NCI-H146 treated with DMSO at 0.1 percent for 48 hours (cell line): ENCODE measurements at regions not wholly inside any gene's neighbourhood (a gene's known extent, or its start where the extent isn't known, plus 50 kb on each side); places are given as distances from the start of the nearest gene placed in this dataset.
A peak's percentile ranks its signal among the peaks of the same experiment; 100 is the strongest.

Experiments used
- DNase-seq: peaks from one replicate; lab custom pipeline; 2025; ENCODE audit not compliant: unreplicated experiment; lab: John Stamatoyannopoulos, UW

DNA sequence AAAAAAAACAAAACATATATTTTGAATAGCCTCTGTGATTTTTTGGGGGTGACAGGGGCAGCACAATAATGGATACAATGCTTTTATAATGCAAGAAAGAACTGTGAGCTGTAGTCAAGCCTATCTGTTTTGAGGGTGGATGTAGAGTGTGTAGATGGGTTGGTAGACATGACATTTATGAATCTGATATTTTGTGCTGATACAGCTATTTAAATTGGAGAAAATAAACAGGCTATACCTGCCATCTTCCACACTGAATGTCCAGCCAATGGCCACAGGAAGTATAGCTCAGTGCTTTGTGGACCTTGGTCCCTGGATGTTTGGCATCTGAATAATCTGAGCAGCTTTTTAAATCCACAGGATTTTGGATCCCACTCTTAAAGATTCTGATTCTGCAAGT is 175.0 kb downstream of the NEDD1 start:
- no peak for DNase-seq

GRCh38 chr12:97093187-97093683 is 186.2 kb downstream of the NEDD1 start:
- DNase-seq, result no peak

DNA sequence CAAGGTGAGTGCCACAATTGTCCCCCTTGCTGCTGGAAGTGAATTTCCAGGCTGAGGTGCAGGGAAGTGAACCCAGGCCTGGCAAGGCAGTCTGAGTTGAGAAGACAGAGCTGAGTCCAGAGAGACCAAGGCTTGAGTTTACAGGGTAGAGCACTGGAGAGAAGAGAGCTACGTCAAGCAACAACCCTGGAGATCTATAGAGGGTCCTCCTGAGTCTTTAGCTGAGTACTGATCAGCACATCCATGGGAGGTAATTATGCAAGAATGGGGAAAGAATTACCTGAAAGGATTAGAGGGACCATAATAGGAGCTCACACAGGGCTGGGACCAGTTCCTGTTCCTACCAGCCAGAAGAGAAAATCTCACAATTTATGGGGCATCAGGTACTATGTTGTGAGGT is 190.7 kb downstream of the NEDD1 start:
- no peak for DNase-seq

DNA sequence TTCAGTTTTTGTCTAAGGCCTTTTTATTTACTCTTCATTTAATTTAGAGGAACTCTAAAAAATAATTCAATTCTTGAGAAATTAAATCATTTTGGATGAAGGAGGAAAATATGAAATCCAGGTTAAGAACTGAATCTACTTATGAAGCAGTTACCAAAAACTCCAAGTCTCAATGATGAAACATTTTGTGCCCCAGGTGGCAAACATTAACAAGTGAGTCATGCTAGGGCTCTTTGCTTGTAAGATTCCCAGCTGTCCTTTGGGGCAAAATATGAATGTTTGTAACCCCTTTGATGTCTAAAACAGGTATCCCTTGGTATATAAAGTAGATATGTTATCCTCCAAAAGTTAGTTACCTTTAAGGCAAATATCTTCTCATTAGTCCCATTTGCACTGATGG is 202.4 kb downstream of the NEDD1 start:
- DNase-seq, result no peak

- no peak for DNase-seq
These were observed 205.1 kb downstream of the NEDD1 start for GRCh38 chr12:97112136-97112535.

GRCh38 chr12:97118796-97119375 is 211.8 kb downstream of the NEDD1 start:
- DNase-seq, result no peak

DNA sequence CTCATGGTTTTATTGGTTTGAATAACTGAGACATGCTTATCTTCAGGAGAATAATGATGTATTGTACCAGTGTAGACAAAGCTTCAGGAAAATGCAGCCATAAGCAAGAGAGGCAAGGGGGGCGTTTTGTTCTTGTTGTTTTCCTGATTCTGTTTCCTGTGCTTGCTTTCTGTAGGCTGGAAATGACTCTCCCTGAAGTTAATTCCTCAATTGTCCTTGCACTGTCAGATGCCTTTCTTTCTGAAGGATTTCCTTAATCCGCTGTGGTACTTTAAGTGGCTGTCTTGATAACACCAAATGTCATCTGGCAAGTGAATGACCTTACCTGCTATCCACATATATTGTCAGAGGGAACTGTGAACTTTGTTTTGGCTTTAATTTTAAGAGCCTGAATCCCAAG is 220.0 kb downstream of the NEDD1 start:
- no peak for DNase-seq

GRCh38 chr12:97131220-97131981 is 224.3 kb downstream of the NEDD1 start:
- DNase-seq, result no peak

DNA sequence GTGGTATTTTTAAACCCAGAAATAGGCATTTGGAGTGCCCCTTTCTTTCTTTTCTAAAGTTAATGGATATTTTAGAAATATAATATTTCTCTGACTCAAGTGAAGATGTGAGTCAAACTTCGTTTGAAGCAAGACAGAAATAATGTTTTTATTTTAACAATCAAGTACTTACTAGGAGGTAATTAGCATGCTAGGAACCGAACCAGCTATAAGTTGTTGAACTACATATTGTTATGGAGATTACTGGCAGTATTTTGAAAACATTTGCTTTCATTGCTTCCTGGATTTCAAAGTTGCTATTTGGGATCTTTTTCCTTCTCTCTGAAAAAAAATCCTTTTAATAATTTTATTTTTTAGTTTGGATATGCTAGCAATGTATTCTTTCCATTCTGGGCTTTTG is 225.2 kb downstream of the NEDD1 start:
- no peak for DNase-seq

DNA sequence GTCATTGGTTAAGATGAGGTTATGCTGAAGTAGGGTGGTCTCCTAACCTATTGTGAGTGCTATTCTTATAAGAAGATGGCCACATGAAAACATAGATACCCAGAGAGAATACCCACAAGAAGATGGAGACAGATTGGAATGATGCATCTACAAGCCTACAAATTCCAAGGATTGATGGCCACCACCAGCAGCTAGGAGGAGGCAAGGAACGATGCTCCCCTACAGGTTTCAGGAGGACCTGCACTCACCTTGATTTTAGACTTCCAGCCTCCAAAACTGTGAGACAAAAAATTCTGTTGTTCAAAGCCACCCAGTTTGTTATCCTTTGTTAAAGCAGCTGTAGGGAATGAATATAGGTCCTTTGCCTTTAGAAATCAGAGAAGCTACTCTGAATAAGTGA is 227.4 kb downstream of the NEDD1 start:
- no peak for DNase-seq

DNA sequence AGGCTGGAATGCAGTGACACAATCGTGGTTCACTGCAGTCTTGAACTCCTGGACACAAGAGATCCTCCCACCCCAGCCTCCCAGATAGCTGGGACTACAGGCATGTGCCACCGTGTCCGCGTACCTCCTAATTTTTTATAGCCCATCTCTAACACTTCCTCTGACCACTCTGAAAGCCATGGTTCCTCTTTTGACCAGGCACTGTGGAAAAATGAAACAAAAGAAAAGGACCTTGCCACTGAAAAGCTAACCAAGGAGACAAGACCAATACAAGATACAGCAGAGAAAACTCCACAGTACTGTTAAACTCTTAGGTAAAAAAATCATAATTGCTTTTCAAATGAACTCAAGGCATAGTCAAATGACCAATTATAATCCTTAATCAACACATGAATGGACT is 233.3 kb downstream of the NEDD1 start:
- DNase-seq, result no peak

GRCh38 chr12:97142737-97143410 is 235.8 kb downstream of the NEDD1 start:
- DNase-seq, result no peak

DNA sequence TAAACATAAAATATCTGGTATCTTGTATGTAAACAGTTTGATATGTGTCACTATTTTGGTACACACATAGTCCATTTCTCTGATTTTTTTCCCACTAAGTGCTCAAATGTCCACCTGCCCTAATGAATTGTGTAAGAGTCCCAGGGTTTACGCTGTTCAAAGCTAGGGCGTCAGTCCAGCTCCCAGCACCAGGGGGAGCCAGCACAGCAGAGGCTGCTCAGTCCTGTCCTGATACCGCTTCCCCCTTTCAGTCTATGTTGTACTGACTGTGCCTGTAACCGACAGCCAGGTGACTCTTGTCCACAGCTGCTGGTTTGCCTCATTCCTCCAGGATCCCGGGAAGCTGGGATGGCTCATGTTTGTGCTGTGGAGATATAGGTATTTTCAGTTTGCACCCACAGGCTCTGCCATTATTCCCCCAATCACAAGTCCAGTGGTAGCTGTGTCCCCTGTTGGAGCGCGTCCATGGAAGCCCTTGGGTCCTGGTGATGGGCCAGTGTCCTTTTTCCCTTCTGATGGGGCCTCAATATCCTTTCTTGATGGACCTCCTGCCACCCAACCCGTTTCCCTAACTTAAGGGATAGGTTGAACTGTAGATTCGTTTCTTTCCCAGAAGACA is 242.0 kb downstream of the NEDD1 start:
- peak; percentile 81 for DNase-seq

DNA sequence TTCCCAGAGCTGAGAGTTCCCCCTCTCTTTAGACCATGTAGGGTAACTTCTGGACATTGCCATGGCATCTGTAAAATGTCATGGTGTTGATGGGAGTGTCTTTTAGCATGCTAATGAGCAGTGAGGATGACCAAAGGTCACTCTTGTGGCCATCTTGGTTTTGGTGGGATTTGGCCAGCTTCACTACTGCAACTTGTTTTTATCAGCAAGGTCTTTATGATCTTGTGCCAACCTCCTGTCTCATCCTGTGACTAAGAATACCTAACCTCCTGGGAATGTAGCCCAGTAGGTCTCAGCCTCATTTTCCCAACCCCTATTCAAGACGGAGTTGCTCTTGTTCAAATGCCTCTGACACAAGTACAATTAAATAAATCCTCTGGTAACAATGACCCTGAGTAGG is 244.4 kb downstream of the NEDD1 start:
- DNase-seq, result no peak

GRCh38 chr12:97159377-97159776 is 252.3 kb downstream of the NEDD1 start:
- DNase-seq, result no peak

GRCh38 chr12:97160277-97160676 is 253.2 kb downstream of the NEDD1 start:
- DNase-seq, result no peak

- no peak for DNase-seq
These were observed 255.1 kb downstream of the NEDD1 start for GRCh38 chr12:97162173-97162572.

DNA sequence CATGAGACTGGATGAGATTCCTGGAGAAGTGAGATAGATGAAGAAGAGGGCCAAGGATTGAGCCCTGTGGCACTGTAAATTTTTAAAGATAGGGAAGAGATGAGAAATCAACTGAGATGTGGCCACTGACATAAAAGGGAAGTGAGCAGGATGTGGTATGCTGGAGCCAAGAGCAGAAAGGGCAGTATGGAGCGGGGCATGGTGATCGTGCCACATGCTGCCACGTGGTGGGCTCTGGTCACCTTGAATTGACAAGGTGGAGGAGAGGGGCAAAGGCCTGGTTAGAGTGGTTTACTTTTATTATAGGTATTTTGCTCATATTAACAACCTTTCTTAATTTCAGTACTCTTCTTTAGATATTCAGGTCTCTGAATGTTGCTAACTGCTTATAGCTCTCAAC is 257.9 kb downstream of the NEDD1 start:
- no peak for DNase-seq

GRCh38 chr12:97167598-97167997 is 260.5 kb downstream of the NEDD1 start:
- DNase-seq, result no peak

DNA sequence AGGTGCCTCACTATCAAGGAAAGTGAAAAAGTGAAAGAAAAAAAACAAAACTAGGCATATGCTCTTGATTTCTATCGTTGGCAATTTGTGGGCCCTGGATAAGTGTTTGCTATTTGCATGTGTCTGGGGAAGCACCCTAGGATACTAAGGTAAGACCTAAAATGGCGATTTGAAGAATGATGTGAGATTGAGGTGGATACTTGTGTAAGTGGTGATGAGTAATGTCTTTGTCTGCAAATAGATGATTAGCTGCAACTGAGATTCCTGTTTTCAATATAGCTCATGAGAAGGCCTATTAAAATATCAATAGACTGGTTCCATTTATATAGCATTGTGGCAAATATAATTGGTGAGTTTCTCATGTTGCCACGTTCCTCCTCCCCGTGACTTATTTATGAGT is 261.7 kb downstream of the NEDD1 start:
- DNase-seq, result no peak

GRCh38 chr12:97169889-97170567 is 263.0 kb downstream of the NEDD1 start:
- DNase-seq, result no peak
